ENCODE measurements at regions not wholly inside any gene's neighbourhood (a gene's known extent, or its start where the extent isn't known, plus 50 kb on each side); places are given as distances from the start of the nearest gene placed in this dataset.

- Histone ChIP-seq H3K4me1 (no peaks in the 10 kb centered on the region), H3K9me3 (no peaks in the 10 kb centered on the region), H3K27me3 (no peaks in the 10 kb centered on the region), H3K27ac (no peak overlapping the region), H3K4me3 (no peak overlapping the region), H3K36me3 (no peaks in the 10 kb centered on the region)
- no peak for DNase-seq
- no peak for TF ChIP-seq POLR2AphosphoS5 (IDR thresholded peaks at IDR 0.05)
- TF ChIP-seq EP300 (IDR thresholded peaks at IDR 0.05), result no peak
- no peak for TF ChIP-seq CTCF (IDR thresholded peaks at IDR 0.05)
- no peak for TF ChIP-seq POLR2A (IDR thresholded peaks at IDR 0.05)
- intact Hi-C loops (cut with DNase I; ENCODE audit: low total_unique reads), result no loop called here
- WGBS, 5 donors, result 83 to 100% (median 95%) methylated on average over 1 of the region's 1 CpG
Measured at GRCh38 chr1:233735331-233735730, 121.4 kb downstream of the KCNK1 start.

- no peaks in the 10 kb centered on the region for H3K36me3 ChIP-seq
Measured at GRCh38 chr1:233735847-233736246, 121.9 kb downstream of the KCNK1 start.

GRCh38 chr1:233737341-233737740, 123.4 kb downstream of the KCNK1 start:
- 82 to 92% (median 89%) methylated on average over 2 of the region's 2 CpGs for WGBS, 5 donors
- Histone ChIP-seq H3K27ac (no peak overlapping the region), H3K9me3 (no peaks in the 10 kb centered on the region), H3K4me1 (no peaks in the 10 kb centered on the region), H3K27me3 (no peaks in the 10 kb centered on the region), H3K36me3 (no peaks in the 10 kb centered on the region), H3K4me3 (no peak overlapping the region)
- intact Hi-C loops (cut with DNase I; ENCODE audit: low total_unique reads), result no loop called here
- DNase-seq, result no peak
- TF ChIP-seq CTCF (IDR thresholded peaks at IDR 0.05) (no peak), POLR2A (IDR thresholded peaks at IDR 0.05) (no peak), POLR2AphosphoS5 (IDR thresholded peaks at IDR 0.05) (no peak), EP300 (IDR thresholded peaks at IDR 0.05) (no peak)

More at GRCh38 chr1:233735847-233736246, 121.9 kb downstream of the KCNK1 start:
- TF ChIP-seq POLR2AphosphoS5 (IDR thresholded peaks at IDR 0.05) (no peak), EP300 (IDR thresholded peaks at IDR 0.05) (no peak), POLR2A (IDR thresholded peaks at IDR 0.05) (no peak), CTCF (IDR thresholded peaks at IDR 0.05) (no peak)
- no peak overlapping the region for H3K27ac ChIP-seq
- no peaks in the 10 kb centered on the region for H3K4me1 ChIP-seq
- 27 to 48% (median 36%) methylated on average over 3 of the region's 3 CpGs for WGBS, 5 donors
- intact Hi-C loops (cut with DNase I; ENCODE audit: low total_unique reads), result no loop called here
- no peak for DNase-seq
- H3K4me3 ChIP-seq, result no peak overlapping the region
- H3K27me3 ChIP-seq, result no peaks in the 10 kb centered on the region
- no peaks in the 10 kb centered on the region for H3K9me3 ChIP-seq

- no peak for DNase-seq
- H3K27ac ChIP-seq, result no peak overlapping the region
- no peak for TF ChIP-seq POLR2AphosphoS5 (IDR thresholded peaks at IDR 0.05)
- no peak for TF ChIP-seq POLR2A (IDR thresholded peaks at IDR 0.05)
- TF ChIP-seq CTCF (IDR thresholded peaks at IDR 0.05), result no peak
- TF ChIP-seq EP300 (IDR thresholded peaks at IDR 0.05), result no peak
- no peaks in the 10 kb centered on the region for H3K4me1 ChIP-seq
- intact Hi-C loops (cut with DNase I; ENCODE audit: low total_unique reads), result no loop called here
- H3K9me3 ChIP-seq, result no peaks in the 10 kb centered on the region
- no peak overlapping the region for H3K4me3 ChIP-seq
- no peaks in the 10 kb centered on the region for H3K27me3 ChIP-seq
- 86 to 91% (median 88%) methylated on average over 8 of the region's 8 CpGs for WGBS, 5 donors
- no peaks in the 10 kb centered on the region for H3K36me3 ChIP-seq
Measured at GRCh38 chr1:233738396-233738795, 124.5 kb downstream of the KCNK1 start.

Data from stomach (tissue), 8 donors.